HCT116 (cell line): ENCODE measurements at regions not wholly inside any gene's neighbourhood (a gene's known extent, or its start where the extent isn't known, plus 50 kb on each side); places are given as distances from the start of the nearest gene placed in this dataset.

Source experiments
- ATAC-seq: fragments of 200-7000 bp; cut with Tn5 transposase; 2 replicates; pipeline ENCODE4 v1.9.1; 2020; ENCODE audit warnings: mild to moderate bottlenecking, moderate library complexity
- BruUV-seq: library from RNA; stranded (reverse); fragments of 400-500 nt; replicated peaks from 2 replicates; lab custom pipeline; 2021; lab: Mats Ljungman, UMichigan
- CTCF ChIA-PET: fragments of 300-600 bp; sonication (Branson Sonifier 250); formaldehyde crosslinking; loops from one replicate; lab custom pipeline; 2021; ENCODE audit warnings: antibody characterized with exemption; lab: Charles Lee
- POLR2A ChIA-PET: fragments of 300-600, 350-600 bp; sonication (Branson Sonifier 250); formaldehyde crosslinking; loops from one replicate; lab custom pipeline; 2021; ENCODE audit warnings: antibody characterized with exemption; lab: Charles Lee
- RAD21 ChIA-PET, 2 experiments: fragments of 300-600 bp; sonication (Branson Sonifier 250); formaldehyde crosslinking; loops; one replicate each; lab custom pipeline; 2023; ENCODE audit warnings: low total read pairs in 2 of 2; ENCODE audit not compliant: uncharacterized antibody in 2 of 2, unreplicated experiment in 2 of 2, low non-redundant PET in 1 of 2; lab: Charles Lee
- DNase-seq: peaks from one replicate; pipeline ENCODE4 v3.0.0-alpha.2; 2010; ENCODE audit warnings: low read depth, low spot score
- H2AFZ ChIP-seq: fragments of 200-600 bp; shearing (Covaris generic), sonication (generic); 2 replicates; pipeline ENCODE4 v1.6.1; 2017; ENCODE audit warnings: low read depth, mixed run types, mixed read lengths, antibody characterized with exemption, low read length; ENCODE audit not compliant: poor library complexity, severe bottlenecking
- H3K27ac ChIP-seq: 2 replicates; pipeline ENCODE4 v1.5.1; 2012; ENCODE audit warnings: low read depth, low read length
- H3K27me3 ChIP-seq: fragments of 200-600 bp; sonication (generic); 2 replicates; pipeline ENCODE4 v1.6.1; 2016; ENCODE audit warnings: mixed run types, low read length, mixed read lengths; ENCODE audit not compliant: insufficient read depth
- H3K36me3 ChIP-seq, 2 experiments: fragments of 200-500 bp in 1 of 2; fragments of 200-600 bp in 1 of 2; sonication (Bioruptor generic) in 1 of 2; sonication (generic) in 1 of 2; 2 replicates each; pipeline versions ENCODE4 v1.5.1 to v1.6.1; 2014 to 2016; ENCODE audit warnings: low read length in 2 of 2, inconsistent platforms in 1 of 2, mixed read lengths in 1 of 2, mixed run types in 1 of 2; ENCODE audit not compliant: insufficient read depth in 2 of 2, control insufficient read depth in 1 of 2
- H3K4me1 ChIP-seq, 2 experiments: fragments of 200-600 bp in 1 of 2; sonication (generic) in 1 of 2; 2 replicates each; pipeline versions ENCODE4 v1.5.1 to v1.6.1; 2012 to 2017; ENCODE audit warnings: low read length in 2 of 2, inconsistent platforms in 1 of 2, mild to moderate bottlenecking in 1 of 2, mixed read lengths in 1 of 2, mixed run types in 1 of 2, moderate library complexity in 1 of 2; ENCODE audit not compliant: insufficient read depth in 2 of 2, control insufficient read depth in 1 of 2
- H3K4me2 ChIP-seq: fragments of 200-600 bp; sonication (generic); 2 replicates; pipeline ENCODE4 v1.6.1; 2017; ENCODE audit warnings: mixed run types, low read length, mixed read lengths
- H3K4me3 ChIP-seq, 2 experiments: fragments of 200-600 bp in 1 of 2; sonication (generic) in 1 of 2; replicated peaks in 1 of 2; 2 replicates each; pipeline ENCODE4 v1.5.1; 2011 to 2016; ENCODE audit warnings: low read length in 2 of 2, control low read depth in 1 of 2, low read depth in 1 of 2, mild to moderate bottlenecking in 1 of 2, mixed read lengths in 1 of 2, mixed run types in 1 of 2
- H3K79me2 ChIP-seq: fragments of 200-600 bp; sonication (generic); 2 replicates; pipeline ENCODE4 v1.6.1; 2017; ENCODE audit warnings: mild to moderate bottlenecking, mixed run types, low read length, moderate library complexity, mixed read lengths; ENCODE audit not compliant: insufficient read depth
- H3K9ac ChIP-seq: fragments of 200-600 bp; sonication (generic); 2 replicates; pipeline ENCODE4 v1.6.1; 2016; ENCODE audit warnings: low read length, mixed read lengths
- H3K9me2 ChIP-seq: fragments of 200-600 bp; sonication (generic), shearing (Covaris generic); 2 replicates; pipeline ENCODE4 v1.6.1; 2017; ENCODE audit warnings: mixed run types, mild to moderate bottlenecking, moderate library complexity; ENCODE audit not compliant: insufficient read depth
- H3K9me3 ChIP-seq, 2 experiments: fragments of 200-500 bp in 1 of 2; fragments of 200-600 bp in 1 of 2; sonication (Bioruptor generic) in 1 of 2; sonication (generic) in 1 of 2; 2 replicates each; pipeline ENCODE4 v1.6.1; 2014 to 2017; ENCODE audit warnings: low read length in 2 of 2, mixed read lengths in 2 of 2, inconsistent platforms in 1 of 2, low read depth in 1 of 2, mild to moderate bottlenecking in 1 of 2, mixed run types in 1 of 2, moderate library complexity in 1 of 2; ENCODE audit not compliant: control insufficient read depth in 1 of 2, insufficient read depth in 1 of 2
- H4K20me1 ChIP-seq: fragments of 200-600 bp; sonication (generic), shearing (Covaris generic); 2 replicates; pipeline ENCODE4 v1.6.1; 2017; ENCODE audit warnings: mixed run types, mild to moderate bottlenecking, moderate library complexity; ENCODE audit not compliant: insufficient read depth
- CBX3 ChIP-seq: IDR thresholded peaks from 2 replicates; pipeline ENCODE4 v1.6.1; 2012; ENCODE audit warnings: low read depth
- EGR1 ChIP-seq: IDR thresholded peaks from 2 replicates; pipeline ENCODE4 v1.6.1; 2012; ENCODE audit warnings: low read depth
- ELF1 ChIP-seq: IDR thresholded peaks from 2 replicates; pipeline ENCODE4 v1.6.1; 2012; ENCODE audit warnings: low read depth, borderline replicate concordance
- EZH2 ChIP-seq: fragments of 200-600 bp; sonication (generic); IDR thresholded peaks from 2 replicates; pipeline ENCODE4 v1.6.1; 2017; ENCODE audit warnings: antibody characterized with exemption, mixed run types
- EZH2phosphoT487 ChIP-seq: fragments of 200-600 bp; IDR thresholded peaks from 2 replicates; pipeline ENCODE4 v1.6.1; 2018; ENCODE audit warnings: antibody characterized with exemption, borderline replicate concordance
- FOSL1 ChIP-seq: IDR thresholded peaks from 2 replicates; pipeline ENCODE4 v1.6.1; 2012; ENCODE audit warnings: low read depth
- POLR2A ChIP-seq: IDR thresholded peaks from 2 replicates; pipeline ENCODE4 v1.7.0; 2011; ENCODE audit warnings: borderline replicate concordance; ENCODE audit not compliant: insufficient read depth, insufficient read length; ENCODE audit errors: extremely low read depth
- POLR2AphosphoS5 ChIP-seq: IDR thresholded peaks from 2 replicates; pipeline ENCODE4 v1.6.1; 2011; ENCODE audit warnings: mild to moderate bottlenecking, low read depth, low read length, moderate library complexity
- RAD21 ChIP-seq: IDR thresholded peaks from 2 replicates; pipeline ENCODE4 v1.6.1; 2012; ENCODE audit warnings: low read depth, mild to moderate bottlenecking
- REST ChIP-seq: IDR thresholded peaks from 2 replicates; pipeline ENCODE4 v1.6.1; 2012; ENCODE audit warnings: low read depth
- SIN3A ChIP-seq: IDR thresholded peaks from 2 replicates; pipeline ENCODE4 v1.6.1; 2012; ENCODE audit warnings: low read depth
- SP1 ChIP-seq: IDR thresholded peaks from 2 replicates; pipeline ENCODE4 v1.6.1; 2012; ENCODE audit warnings: low read depth
- SRF ChIP-seq: IDR thresholded peaks from 2 replicates; pipeline ENCODE4 v1.6.1; 2012; ENCODE audit warnings: low read depth
- TCF7L2 ChIP-seq: IDR thresholded peaks from 2 replicates; pipeline ENCODE4 v1.7.0; 2011; ENCODE audit warnings: borderline replicate concordance, inconsistent platforms; ENCODE audit not compliant: insufficient read depth, insufficient read length; ENCODE audit errors: extremely low read depth
- YY1 ChIP-seq: IDR thresholded peaks from 2 replicates; pipeline ENCODE4 v1.6.1; 2011; ENCODE audit warnings: low read length, low read depth, moderate library complexity, mild to moderate bottlenecking; ENCODE audit not compliant: insufficient replicate concordance; ENCODE audit errors: extremely low read depth
- ZBTB33 ChIP-seq: IDR thresholded peaks from 2 replicates; pipeline ENCODE4 v1.6.1; 2011; ENCODE audit warnings: mild to moderate bottlenecking, low read length, moderate library complexity; ENCODE audit not compliant: insufficient replicate concordance; ENCODE audit errors: extremely low read depth
- ZFX ChIP-seq: fragments of 450-650 bp; IDR thresholded peaks from 2 replicates; pipeline ENCODE4 v1.6.1; 2017
- ZNF274 ChIP-seq: fragments of 200-500 bp; sonication (Bioruptor generic); IDR thresholded peaks from 2 replicates; pipeline ENCODE4 v1.6.1; 2014; ENCODE audit warnings: mild to moderate bottlenecking, low read depth, low read length, inconsistent platforms
- intact Hi-C: fragments of 100-400 bp; cut with micrococcal nuclease; formaldehyde crosslinking; loops from 2 replicates; pipeline ENCODE4 v1.10.0; 2022
- TF ChIP-seq, protein P1 (sequence below): IDR thresholded peaks from 2 replicates; pipeline ENCODE4 v1.6.1; 2012
- TF ChIP-seq, protein P2 (sequence below), 3 experiments: fragments of 200-600 bp in 1 of 3; sonication (generic) in 1 of 3; IDR thresholded peaks in 2 of 3; conservative IDR thresholded peaks in 1 of 3; 2 replicates each; pipeline ENCODE4 v1.5.1; 2012 to 2017; ENCODE audit warnings: low read depth in 2 of 3, low read length in 2 of 3, antibody characterized with exemption in 1 of 3, borderline replicate concordance in 1 of 3, control low read depth in 1 of 3, mild to moderate bottlenecking in 1 of 3, mixed read lengths in 1 of 3, mixed run types in 1 of 3, moderate library complexity in 1 of 3; ENCODE audit not compliant: insufficient read depth in 1 of 3

GRCh38 chrX:6857749-6858148, 289.8 kb upstream of the STS start (continued):
- TF ChIP-seq POLR2AphosphoS5 = no peak
- no peak for TF ChIP-seq ZNF274
- TF ChIP-seq SIN3A = no peak

DNA sequence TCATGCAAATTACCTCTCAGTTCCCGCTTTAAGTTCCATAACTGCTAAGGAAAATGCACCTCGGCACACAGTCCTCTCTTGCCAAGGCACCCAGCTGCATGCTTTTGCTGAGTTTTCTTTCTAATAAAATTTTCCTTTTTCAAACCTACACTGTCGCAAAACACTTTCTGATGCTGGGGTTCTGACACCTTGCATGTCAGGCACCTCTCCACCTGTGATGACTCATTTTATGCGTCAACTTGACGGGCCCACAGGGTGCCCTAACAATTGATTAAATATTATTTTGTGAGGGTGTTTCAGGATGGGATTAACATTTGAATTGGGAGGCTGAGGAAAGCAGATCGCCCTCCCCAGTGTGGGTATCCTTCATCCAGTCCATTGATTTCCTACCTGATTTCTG, 291.0 kb upstream of the STS start:
- BruUV-seq = no TSS peak
- ATAC-seq (no peak), DNase-seq (no peak)
- Histone ChIP-seq H3K27ac (no peak overlapping the region), H3K4me2 (no peak overlapping the region), H2AFZ (no peak overlapping the region), H3K4me3 (no peak overlapping the region), H3K27me3 (no peaks in the 10 kb centered on the region), H4K20me1 (no peaks in the 10 kb centered on the region), H3K9ac (no peak overlapping the region), H3K36me3 (no peaks in the 10 kb centered on the region)
- RAD21 ChIA-PET = no interaction called here
- TF ChIP-seq SIN3A (no peak), EZH2phosphoT487 (no peak), ZFX (no peak), EZH2 (no peak), REST (no peak), ZNF274 (no peak), RAD21 (no peak), ELF1 (no peak), YY1 (no peak), ZBTB33 (no peak), FOSL1 (no peak), SRF (no peak), SP1 (no peak), EGR1 (no peak), POLR2AphosphoS5 (no peak), POLR2A (no peak), CBX3 (no peak), TCF7L2 (no peak)
- TF ChIP-seq, protein P1, sequence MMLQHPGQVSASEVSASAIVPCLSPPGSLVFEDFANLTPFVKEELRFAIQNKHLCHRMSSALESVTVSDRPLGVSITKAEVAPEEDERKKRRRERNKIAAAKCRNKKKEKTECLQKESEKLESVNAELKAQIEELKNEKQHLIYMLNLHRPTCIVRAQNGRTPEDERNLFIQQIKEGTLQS = no peak
- TF ChIP-seq, protein P2, sequence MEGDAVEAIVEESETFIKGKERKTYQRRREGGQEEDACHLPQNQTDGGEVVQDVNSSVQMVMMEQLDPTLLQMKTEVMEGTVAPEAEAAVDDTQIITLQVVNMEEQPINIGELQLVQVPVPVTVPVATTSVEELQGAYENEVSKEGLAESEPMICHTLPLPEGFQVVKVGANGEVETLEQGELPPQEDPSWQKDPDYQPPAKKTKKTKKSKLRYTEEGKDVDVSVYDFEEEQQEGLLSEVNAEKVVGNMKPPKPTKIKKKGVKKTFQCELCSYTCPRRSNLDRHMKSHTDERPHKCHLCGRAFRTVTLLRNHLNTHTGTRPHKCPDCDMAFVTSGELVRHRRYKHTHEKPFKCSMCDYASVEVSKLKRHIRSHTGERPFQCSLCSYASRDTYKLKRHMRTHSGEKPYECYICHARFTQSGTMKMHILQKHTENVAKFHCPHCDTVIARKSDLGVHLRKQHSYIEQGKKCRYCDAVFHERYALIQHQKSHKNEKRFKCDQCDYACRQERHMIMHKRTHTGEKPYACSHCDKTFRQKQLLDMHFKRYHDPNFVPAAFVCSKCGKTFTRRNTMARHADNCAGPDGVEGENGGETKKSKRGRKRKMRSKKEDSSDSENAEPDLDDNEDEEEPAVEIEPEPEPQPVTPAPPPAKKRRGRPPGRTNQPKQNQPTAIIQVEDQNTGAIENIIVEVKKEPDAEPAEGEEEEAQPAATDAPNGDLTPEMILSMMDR (IDR thresholded peaks at IDR 0.05 in 2 of 3, conservative IDR thresholded peaks at IDR 0.05 in 1 of 3; ENCODE audit: borderline replicate concordance in 1 of 3, insufficient read depth in 1 of 3, low read depth in 2 of 3, low read length in 2 of 3) = no peak
- TF ChIP-seq, all 23 proteins: peak for 0
- POLR2A ChIA-PET = no interaction called here
- Histone ChIP-seq H3K9me2 (no peaks in the 10 kb centered on the region), H3K9me3 (no peaks in the 10 kb centered on the region), H3K79me2 (no peaks in the 10 kb centered on the region), H3K4me1 (no peaks in the 10 kb centered on the region)
- CTCF ChIA-PET = no interaction called here
- intact Hi-C loops = no loop called here
